GM12878 (cell line): ENCODE measurements at regions not wholly inside any gene's neighbourhood (a gene's known extent, or its start where the extent isn't known, plus 50 kb on each side); places are given as distances from the start of the nearest gene placed in this dataset.

Source experiments
- CTCF ChIP-seq, 3 experiments: IDR thresholded peaks in 2 of 3; conservative IDR thresholded peaks in 1 of 3; 2 replicates each; pipeline ENCODE4 v1.5.1; 2011; ENCODE audit warnings: low read depth in 3 of 3, low read length in 3 of 3, mild to moderate bottlenecking in 3 of 3, control low read depth in 2 of 3, moderate library complexity in 2 of 3, inconsistent platforms in 1 of 3, mixed read lengths in 1 of 3; ENCODE audit not compliant: control insufficient read depth in 2 of 3, insufficient read depth in 1 of 3; ENCODE audit errors: extremely low read depth in 1 of 3
- EGR1 ChIP-seq, 2 experiments: IDR thresholded peaks; 1 replicate in 1 of 2; 2 replicates in 1 of 2; pipeline ENCODE4 v1.6.1; 2011 to 2012; ENCODE audit warnings: low read depth in 2 of 2, low read length in 2 of 2, borderline replicate concordance in 1 of 2, mild to moderate bottlenecking in 1 of 2, moderate library complexity in 1 of 2
- NR2C2 ChIP-seq: IDR thresholded peaks from 2 replicates; pipeline ENCODE4 v1.6.1; 2011; ENCODE audit warnings: borderline replicate concordance, low read depth; ENCODE audit not compliant: control insufficient read depth, insufficient read length
- RAD21 ChIP-seq: IDR thresholded peaks from 2 replicates; pipeline ENCODE4 v1.6.1; 2011; ENCODE audit warnings: mild to moderate bottlenecking, low read depth, low read length, moderate library complexity; ENCODE audit not compliant: insufficient read depth
- RUNX3 ChIP-seq: IDR thresholded peaks from 2 replicates; pipeline ENCODE4 v1.6.1; 2012; ENCODE audit warnings: low read length, inconsistent platforms
- SUZ12 ChIP-seq: fragments of 200-600 bp; sonication (generic); IDR thresholded peaks from one replicate; pipeline ENCODE4 v1.6.1; 2018; ENCODE audit warnings: antibody characterized with exemption, mild to moderate bottlenecking; ENCODE audit not compliant: unreplicated experiment
- TCF7 ChIP-seq: IDR thresholded peaks from 2 replicates; pipeline ENCODE4 v1.6.1; 2014; ENCODE audit warnings: antibody characterized with exemption, borderline replicate concordance
- ZBTB4 ChIP-seq: fragments of 450-650 bp; formaldehyde crosslinking; IDR thresholded peaks from 2 replicates; pipeline ENCODE4 v1.4.0; 2022; ENCODE audit warnings: mild to moderate bottlenecking, moderate library complexity

- TF ChIP-seq ZBTB4 (CRISPR knock-in tag) = no peak
- TF ChIP-seq NR2C2 = no peak
- no peak for TF ChIP-seq EGR1 (IDR thresholded peaks at IDR 0.05; ENCODE audit: borderline replicate concordance in 1 of 2, low read depth in 2 of 2, low read length in 2 of 2)
- peak; percentile 53; the same call in 1 of the 2 replicates for TF ChIP-seq RAD21
- TF ChIP-seq RUNX3 = no peak
- TF ChIP-seq TCF7 = no peak
- TF ChIP-seq SUZ12 = no peak
- peak; percentile 61 to 77 (median 68) for TF ChIP-seq CTCF (IDR thresholded peaks at IDR 0.05 in 2 of 3, conservative IDR thresholded peaks at IDR 0.05 in 1 of 3; ENCODE audit: control insufficient read depth in 2 of 3, extremely low read depth in 1 of 3, insufficient read depth in 1 of 3, low read depth in 3 of 3, low read length in 3 of 3)
Observed at GRCh38 chr1:101506541-101507164, 269.8 kb downstream of the S1PR1 start (continued).
